CD1c-positive myeloid dendritic cell (primary cell): ENCODE measurements at regions not wholly inside any gene's neighbourhood (a gene's known extent, or its start where the extent isn't known, plus 50 kb on each side); places are given as distances from the start of the nearest gene placed in this dataset.

Experiments
- DNase-seq: peaks from one replicate; pipeline ENCODE4 v3.0.0-alpha.2; 2016; ENCODE audit errors: extremely low spot score

DNA sequence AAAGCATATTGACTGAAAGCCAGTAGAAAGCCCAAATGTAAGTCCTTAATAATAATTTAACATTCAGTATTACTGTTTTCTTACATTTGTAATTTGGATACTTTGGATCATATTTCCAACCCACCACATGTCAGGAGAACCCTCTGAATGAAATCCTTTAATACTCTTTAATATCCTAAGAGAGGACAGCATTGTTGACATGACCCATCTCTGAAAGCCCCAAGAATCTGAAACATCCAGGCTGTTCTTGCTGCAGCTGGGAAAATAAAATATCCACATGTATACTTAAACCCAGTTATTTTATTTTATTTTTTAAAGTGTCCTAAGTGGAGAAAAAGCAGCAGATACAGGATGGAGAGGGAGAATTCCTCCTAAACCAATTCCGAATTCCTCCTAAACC is 130.8 kb upstream of the RIPOR2 start:
- no peak for DNase-seq

DNA sequence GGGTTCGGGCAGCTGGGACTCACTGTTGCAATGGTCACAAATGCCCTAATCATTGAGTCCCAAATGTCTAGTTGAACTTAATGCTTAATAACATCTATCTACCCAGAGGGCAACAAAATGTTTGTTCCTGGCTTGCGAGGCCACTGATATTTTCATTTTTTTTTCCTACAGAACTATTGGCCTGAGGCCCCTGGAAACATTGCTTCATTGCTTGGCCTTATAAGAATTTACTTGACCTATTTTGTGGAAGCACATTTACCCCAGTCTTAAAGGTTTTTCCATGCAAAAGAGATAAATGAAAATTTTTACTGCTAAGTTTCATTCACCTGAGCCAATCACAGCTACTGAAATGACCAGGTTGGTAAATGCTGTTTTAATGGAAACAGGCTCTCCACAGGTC is 133.1 kb upstream of the RIPOR2 start:
- DNase-seq: no peak

GRCh38 chr6:25070547-25071366 is 135.0 kb upstream of the RIPOR2 start:
- DNase-seq: peak; percentile 88

- no peak for DNase-seq
Measured at GRCh38 chr6:25078141-25078540, 142.4 kb upstream of the RIPOR2 start.

- DNase-seq: no peak
Measured at GRCh38 chr6:25083784-25084507, 148.2 kb upstream of the RIPOR2 start.

DNA sequence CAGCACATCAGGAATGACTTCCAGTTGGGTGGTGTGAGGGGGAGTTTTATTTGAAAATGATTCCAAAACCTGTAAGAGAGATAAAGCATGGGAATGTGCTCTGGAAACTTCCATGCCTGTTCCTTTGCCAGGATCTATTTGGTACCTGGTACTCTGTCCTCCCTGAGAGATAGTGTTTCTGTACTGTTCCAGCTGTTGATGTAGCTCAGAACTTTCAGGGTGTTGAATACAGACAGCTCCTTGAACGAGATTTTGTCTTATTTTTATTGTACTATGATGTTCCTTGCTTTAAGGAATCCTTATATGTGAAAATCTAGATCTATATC is 148.7 kb upstream of the RIPOR2 start:
- DNase-seq: no peak

- peak; percentile 37 for DNase-seq
Measured at GRCh38 chr6:25085756-25086155, 150.0 kb upstream of the RIPOR2 start.

- DNase-seq: no peak
Measured at GRCh38 chr6:25086500-25087091, 150.8 kb upstream of the RIPOR2 start.

DNA sequence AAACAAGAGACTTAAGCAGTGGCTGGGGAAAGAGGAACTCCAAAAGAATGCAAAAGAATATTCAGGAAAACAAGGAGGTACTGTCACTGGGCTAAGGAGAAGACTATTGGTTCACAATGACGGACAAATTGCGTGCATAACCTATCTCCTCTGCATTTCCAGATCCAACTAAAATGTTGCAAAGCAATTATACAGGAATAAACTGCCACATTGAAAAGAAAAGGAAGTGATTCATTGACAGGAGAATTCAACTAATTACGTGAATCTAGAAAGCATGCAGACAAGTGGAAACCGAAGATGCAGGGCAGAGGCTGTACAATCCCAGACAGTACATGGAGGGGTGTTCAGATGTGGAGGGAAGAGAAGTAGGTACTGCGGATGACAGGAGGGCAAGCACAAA is 152.8 kb upstream of the RIPOR2 start:
- no peak for DNase-seq

- DNase-seq: no peak
Measured at GRCh38 chr6:25089442-25089841, 153.7 kb upstream of the RIPOR2 start.

- DNase-seq: no peak
Measured at GRCh38 chr6:25094726-25095125, 159.0 kb upstream of the RIPOR2 start.

- DNase-seq: no peak
Measured at GRCh38 chr6:25100288-25100687, 164.5 kb upstream of the RIPOR2 start.

DNA sequence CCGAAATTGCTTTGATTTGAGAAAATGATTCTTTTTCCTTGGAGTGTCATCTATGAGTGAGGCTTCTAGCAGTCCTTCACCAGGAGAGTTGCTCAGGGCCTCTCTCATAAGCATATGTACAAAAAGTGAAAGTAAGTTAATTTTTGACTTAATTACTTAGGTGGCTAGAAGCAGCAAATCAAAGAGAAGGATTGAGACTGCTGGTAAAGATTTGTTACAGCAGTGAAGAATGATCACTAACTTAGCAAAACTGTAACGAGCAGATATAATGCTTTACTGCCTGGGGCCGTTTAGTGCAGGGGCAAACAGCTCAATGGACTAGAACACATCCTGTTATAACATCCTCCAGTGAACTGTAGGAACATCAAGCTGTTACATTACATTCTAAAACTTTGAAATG is 167.8 kb upstream of the RIPOR2 start:
- no peak for DNase-seq

- DNase-seq: no peak
Measured at GRCh38 chr6:25105070-25105925, 169.5 kb upstream of the RIPOR2 start.

- no peak for DNase-seq
Measured at GRCh38 chr6:25107218-25107617, 171.5 kb upstream of the RIPOR2 start.

- DNase-seq: no peak
Measured at GRCh38 chr6:25111782-25112181, 167.4 kb upstream of the CARMIL1 start.

DNA sequence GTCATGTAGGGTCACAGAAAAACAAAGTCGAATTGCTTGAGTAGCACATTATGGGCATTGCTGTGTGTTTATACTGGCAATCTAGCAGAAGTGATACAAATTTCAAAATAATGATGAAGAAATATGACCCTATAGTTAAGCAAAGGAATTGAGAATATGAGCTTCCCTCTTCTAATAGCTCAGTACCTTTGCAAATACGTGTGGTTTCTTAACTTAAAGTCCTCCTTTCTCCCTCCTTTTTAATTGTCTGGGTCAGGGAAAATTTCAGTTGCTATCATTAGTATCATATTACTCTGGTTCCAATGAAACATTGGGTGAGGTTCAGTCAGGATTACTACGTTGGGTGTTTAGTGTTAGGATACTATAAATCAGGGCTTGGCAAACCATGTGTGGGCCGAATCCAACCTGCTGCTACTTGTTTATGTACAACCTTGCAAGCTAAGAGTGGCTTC is 166.8 kb upstream of the CARMIL1 start:
- peak; percentile 70 for DNase-seq

- no peak for DNase-seq
Measured at GRCh38 chr6:25113436-25113835, 165.7 kb upstream of the CARMIL1 start.

- DNase-seq: no peak
Measured at GRCh38 chr6:25118038-25118437, 161.1 kb upstream of the CARMIL1 start.

DNA sequence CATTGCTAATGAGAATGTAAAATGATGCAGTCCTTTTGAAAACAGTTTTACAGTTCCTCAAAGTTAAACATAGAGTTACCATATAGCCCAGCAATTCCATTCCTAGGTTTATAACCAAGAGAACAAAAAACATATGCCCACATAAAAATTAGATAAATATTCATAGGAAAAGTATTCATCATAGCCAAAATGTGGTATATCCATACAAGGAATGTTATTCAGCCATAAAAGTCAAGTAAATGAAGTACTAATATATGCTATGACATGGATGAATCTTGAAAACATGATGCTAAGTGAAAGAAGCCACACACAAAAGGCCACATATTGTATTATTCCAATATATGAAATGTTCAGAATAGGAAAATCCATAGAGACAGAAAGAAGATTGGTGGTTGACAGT is 158.0 kb upstream of the CARMIL1 start:
- no peak for DNase-seq

DNA sequence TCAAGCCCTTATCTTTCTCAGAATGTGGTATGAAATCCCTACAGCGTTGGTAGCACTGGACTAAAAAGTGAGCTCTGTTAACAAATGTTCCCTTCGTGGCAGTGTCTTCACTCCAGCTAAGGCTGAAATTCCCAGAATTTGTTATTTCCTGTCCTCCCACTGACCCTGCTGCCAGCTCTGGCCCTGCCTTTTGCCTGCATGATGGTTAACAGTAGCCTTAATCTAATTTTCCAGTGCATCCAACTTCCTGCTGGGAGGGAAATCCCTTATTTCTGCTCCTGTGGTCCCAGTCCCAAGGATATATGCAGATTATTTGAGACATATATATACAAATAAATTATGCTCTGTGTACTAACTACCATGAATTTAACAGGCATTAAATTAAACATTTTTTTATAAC is 157.2 kb upstream of the CARMIL1 start:
- no peak for DNase-seq

- no peak for DNase-seq
Measured at GRCh38 chr6:25122622-25123237, 156.4 kb upstream of the CARMIL1 start.
